Psoas muscle (tissue), 7 donors: ENCODE measurements at regions not wholly inside any gene's neighbourhood (a gene's known extent, or its start where the extent isn't known, plus 50 kb on each side); places are given as distances from the start of the nearest gene placed in this dataset.

ENCODE experiments used
- ATAC-seq, 4 donors: fragments of 200-7000 bp; cut with Tn5 transposase; one replicate each; pipeline ENCODE4 v1.9.1; 2020; ENCODE audit warnings: moderate library complexity in 3 of 4, mild to moderate bottlenecking in 2 of 4
- DNase-seq, 2 donors: peaks; one replicate each; pipeline ENCODE4 v3.0.0-alpha.2; 2020
- H3K27ac ChIP-seq: fragments of 200-600 bp; one replicate; pipeline ENCODE4 v1.8.0; 2022
- H3K27me3 ChIP-seq, 3 donors: fragments of 200-600 bp in 1 of 3; one replicate each; pipeline versions ENCODE4 v1.6.1 to v1.8.0; 2013 to 2022; ENCODE audit warnings: low read length in 2 of 3, mild to moderate bottlenecking in 2 of 3, moderate library complexity in 1 of 3; ENCODE audit not compliant: insufficient read depth in 3 of 3
- H3K36me3 ChIP-seq, 2 donors: fragments of 200-600 bp in 1 of 2; one replicate each; pipeline versions ENCODE4 v1.6.1 to v1.8.0; 2013 to 2022; ENCODE audit warnings: low read depth in 1 of 2, mild to moderate bottlenecking in 1 of 2, moderate library complexity in 1 of 2; ENCODE audit not compliant: insufficient read depth in 1 of 2
- H3K4me1 ChIP-seq: fragments of 200-600 bp; one replicate; pipeline ENCODE4 v1.8.0; 2022
- H3K4me3 ChIP-seq: fragments of 200-600 bp; one replicate; pipeline ENCODE4 v1.8.0; 2022; ENCODE audit warnings: mild to moderate bottlenecking
- H3K9me3 ChIP-seq: fragments of 200-600 bp; one replicate; pipeline ENCODE4 v1.8.0; 2022
- CTCF ChIP-seq: fragments of 200-600 bp; IDR thresholded peaks from one replicate; pipeline ENCODE4 v1.8.0; 2022; ENCODE audit warnings: antibody characterized with exemption
- WGBS, 3 donors: extraction: QIAGEN DNeasy Blood & Tissue Kit; methylation state at CpG; one replicate each; pipeline versions ENCODE4 v1.1.6 to v1.1.7; 2013; 5-methylcytosine and 5-hydroxymethylcytosine counted together
- intact Hi-C, 2 donors: fragments of 100-400 bp; cut with DNase I; formaldehyde crosslinking; loops; one replicate each; pipeline versions ENCODE4 v1.11.0 to v1.14.2; 2022
- donor health status: healthy with polysubstance abuse.
- donor health status: DM: no; HTN: no; CAD: no; lungs with moderate emphysema.
- donor health status: Bipolar disorder and iron deficiency.
- donor health status: healthy.
- donor health status: DM: yes; HTN: yes; CAD: no.
- donor health status: DM: no; HTN: no; CAD: no.
- donor health status: DM: yes; HTN: yes; CAD: no.

GRCh38 chr21:35965699-35966098 is 94.6 kb downstream of the SETD4 start:
- 84 to 87% (median 85%) methylated on average over 4 of the region's 4 CpGs for WGBS, 3 donors
- Histone ChIP-seq H3K27ac (no peak overlapping the region), H3K4me1 (no peaks in the 10 kb centered on the region), H3K27me3 (peaks cover 0 to 6% (median 0%) of the 10 kb centered on the region in 3 donors), H3K9me3 (no peaks in the 10 kb centered on the region), H3K4me3 (no peak overlapping the region), H3K36me3 (no peaks in the 10 kb centered on the region)
- intact Hi-C loops, result no loop called here
- ATAC-seq (no peak), DNase-seq (no peak)
- no peak for TF ChIP-seq CTCF

GRCh38 chr21:35963920-35964451 is 96.3 kb downstream of the SETD4 start:
- H3K27me3 ChIP-seq, result peaks cover 0 to 6% (median 0%) of the 10 kb centered on the region in 3 donors
- ATAC-seq, result no peak
- H3K4me1 ChIP-seq, result no peaks in the 10 kb centered on the region
- H3K36me3 ChIP-seq, result no peaks in the 10 kb centered on the region
- H3K27ac ChIP-seq, result no peak overlapping the region
- DNase-seq, result no peak
- intact Hi-C loops, result no loop called here
- WGBS, 3 donors, result 67 to 75% (median 74%) methylated on average over 9 of the region's 9 CpGs
- no peak for TF ChIP-seq CTCF
- H3K4me3 ChIP-seq, result no peak overlapping the region
- no peaks in the 10 kb centered on the region for H3K9me3 ChIP-seq

GRCh38 chr21:35962917-35963316 is 97.4 kb downstream of the SETD4 start:
- intact Hi-C loops, result no loop called here
- H3K27ac ChIP-seq, result no peak overlapping the region
- H3K27me3 ChIP-seq, result peaks cover 0 to 6% (median 0%) of the 10 kb centered on the region in 3 donors
- H3K9me3 ChIP-seq, result no peaks in the 10 kb centered on the region
- WGBS, 3 donors, result 89 to 94% (median 92%) methylated on average over 2 of the region's 2 CpGs
- no peaks in the 10 kb centered on the region for H3K4me1 ChIP-seq
- H3K36me3 ChIP-seq, result no peaks in the 10 kb centered on the region
- no peak for TF ChIP-seq CTCF
- DNase-seq (no peak), ATAC-seq (no peak)
- H3K4me3 ChIP-seq, result no peak overlapping the region

- Histone ChIP-seq H3K27me3 (peaks cover 0 to 1% (median 0%) of the 10 kb centered on the region in 3 donors), H3K4me1 (no peaks in the 10 kb centered on the region), H3K36me3 (no peaks in the 10 kb centered on the region), H3K9me3 (no peaks in the 10 kb centered on the region), H3K4me3 (no peak overlapping the region), H3K27ac (no peak overlapping the region)
- ATAC-seq, result no peak
- no peak for TF ChIP-seq CTCF
- no peak for DNase-seq
- intact Hi-C loops, result no loop called here
- WGBS, 3 donors, result 36 to 43% (median 41%) methylated on average over 4 of the region's 4 CpGs
These were observed 106.3 kb downstream of the SETD4 start for GRCh38 chr21:35954066-35954465.

- H3K4me1 ChIP-seq, result no peaks in the 10 kb centered on the region
- no peak overlapping the region for H3K27ac ChIP-seq
- no peaks in the 10 kb centered on the region for H3K36me3 ChIP-seq
- TF ChIP-seq CTCF, result no peak
- 22 to 39% (median 27%) methylated on average over 2 of the region's 2 CpGs for WGBS, 3 donors
- H3K4me3 ChIP-seq, result no peak overlapping the region
- no peak for ATAC-seq
- intact Hi-C loops, result no loop called here
- peaks cover 0 to 1% (median 0%) of the 10 kb centered on the region in 3 donors for H3K27me3 ChIP-seq
- no peaks in the 10 kb centered on the region for H3K9me3 ChIP-seq
- DNase-seq, result no peak
These were observed 106.7 kb downstream of the SETD4 start for GRCh38 chr21:35953597-35953996.
